GM12801 (cell line): ENCODE measurements at regions not wholly inside any gene's neighbourhood (a gene's known extent, or its start where the extent isn't known, plus 50 kb on each side); places are given as distances from the start of the nearest gene placed in this dataset.

ENCODE experiments used
- CTCF ChIP-seq: IDR thresholded peaks from one replicate; pipeline ENCODE4 v1.5.1; 2011; ENCODE audit warnings: control low read depth; ENCODE audit not compliant: insufficient read length; ENCODE audit errors: extremely low read depth

GRCh38 chr13:53342623-53343360, 314.2 kb downstream of the OLFM4 start:
- no peak for TF ChIP-seq CTCF

GRCh38 chr13:53343361-53343744, 314.7 kb downstream of the OLFM4 start:
- no peak for TF ChIP-seq CTCF

GRCh38 chr13:53351021-53351420, 322.4 kb downstream of the OLFM4 start:
- TF ChIP-seq CTCF: no peak

GRCh38 chr13:53357582-53357981, 329.0 kb downstream of the OLFM4 start:
- TF ChIP-seq CTCF: no peak

GRCh38 chr13:53368948-53369347, 340.3 kb downstream of the OLFM4 start:
- TF ChIP-seq CTCF: no peak

- TF ChIP-seq CTCF: no peak
Observed at GRCh38 chr13:53379485-53379884, 350.9 kb downstream of the OLFM4 start.

- TF ChIP-seq CTCF: no peak
Observed at GRCh38 chr13:53382008-53382407, 353.4 kb downstream of the OLFM4 start.
